SU-DHL-6 (cell line): ENCODE measurements at regions not wholly inside any gene's neighbourhood (a gene's known extent, or its start where the extent isn't known, plus 50 kb on each side); places are given as distances from the start of the nearest gene placed in this dataset.

Experiments used
- EZH2phosphoT487 ChIP-seq: fragments of 200-600 bp; sonication (generic), shearing (Covaris generic); conservative IDR thresholded peaks from 2 replicates; pipeline ENCODE4 v1.6.1; 2018; ENCODE audit warnings: mild to moderate bottlenecking, antibody characterized with exemption, low read length, moderate library complexity, mixed read lengths
- TF ChIP-seq, protein P1 (sequence below): fragments of 200-600 bp; sonication (generic); IDR thresholded peaks from one replicate; pipeline ENCODE4 v1.5.1; 2017; ENCODE audit warnings: antibody characterized with exemption, mild to moderate bottlenecking, low read length, moderate library complexity; ENCODE audit not compliant: insufficient read depth, poor library complexity, severe bottlenecking

DNA sequence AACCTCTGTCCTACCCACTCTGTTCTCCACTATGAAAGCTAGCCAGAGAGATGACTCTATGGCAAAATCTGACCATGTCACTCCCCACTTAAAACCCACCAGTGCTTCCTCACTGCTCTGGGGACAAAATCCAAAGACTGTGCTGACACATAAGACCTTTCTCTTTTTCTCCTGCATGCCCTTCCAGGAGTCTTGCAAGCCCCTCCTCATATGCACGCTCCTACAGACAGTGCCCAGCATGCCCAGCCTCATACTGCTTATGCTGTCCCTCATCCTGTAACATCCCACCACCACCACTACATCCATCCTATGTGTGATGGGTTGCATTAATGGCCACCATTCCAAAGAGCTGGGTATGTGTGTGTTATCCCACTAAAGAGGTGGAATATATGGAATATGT, 118.3 kb downstream of the BUD13 start:
- TF ChIP-seq, protein P1, sequence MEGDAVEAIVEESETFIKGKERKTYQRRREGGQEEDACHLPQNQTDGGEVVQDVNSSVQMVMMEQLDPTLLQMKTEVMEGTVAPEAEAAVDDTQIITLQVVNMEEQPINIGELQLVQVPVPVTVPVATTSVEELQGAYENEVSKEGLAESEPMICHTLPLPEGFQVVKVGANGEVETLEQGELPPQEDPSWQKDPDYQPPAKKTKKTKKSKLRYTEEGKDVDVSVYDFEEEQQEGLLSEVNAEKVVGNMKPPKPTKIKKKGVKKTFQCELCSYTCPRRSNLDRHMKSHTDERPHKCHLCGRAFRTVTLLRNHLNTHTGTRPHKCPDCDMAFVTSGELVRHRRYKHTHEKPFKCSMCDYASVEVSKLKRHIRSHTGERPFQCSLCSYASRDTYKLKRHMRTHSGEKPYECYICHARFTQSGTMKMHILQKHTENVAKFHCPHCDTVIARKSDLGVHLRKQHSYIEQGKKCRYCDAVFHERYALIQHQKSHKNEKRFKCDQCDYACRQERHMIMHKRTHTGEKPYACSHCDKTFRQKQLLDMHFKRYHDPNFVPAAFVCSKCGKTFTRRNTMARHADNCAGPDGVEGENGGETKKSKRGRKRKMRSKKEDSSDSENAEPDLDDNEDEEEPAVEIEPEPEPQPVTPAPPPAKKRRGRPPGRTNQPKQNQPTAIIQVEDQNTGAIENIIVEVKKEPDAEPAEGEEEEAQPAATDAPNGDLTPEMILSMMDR = no peak
- no peak for TF ChIP-seq EZH2phosphoT487
